ENCODE measurements at regions not wholly inside any gene's neighbourhood (a gene's known extent, or its start where the extent isn't known, plus 50 kb on each side); places are given as distances from the start of the nearest gene placed in this dataset.

DNA sequence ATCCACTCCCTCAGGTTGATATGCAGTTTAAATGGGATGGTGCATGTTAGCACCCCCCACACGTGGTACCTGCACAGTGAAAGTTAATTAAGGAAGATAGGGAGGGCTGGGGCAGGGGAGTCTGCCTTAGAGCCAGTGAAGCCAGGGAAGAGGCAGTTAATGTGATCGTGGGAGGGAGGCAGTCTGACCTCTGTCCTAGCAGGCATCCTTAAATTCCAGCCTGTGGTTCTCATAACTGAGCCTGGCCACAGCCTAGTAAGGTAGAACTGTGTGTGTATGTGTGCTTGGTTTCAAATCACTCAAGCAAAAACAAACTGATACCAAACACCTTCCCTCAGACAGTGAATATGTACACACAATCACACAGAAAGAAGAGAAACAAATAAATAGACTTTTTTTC lies 319.1 kb upstream of the TLE3 start:
- Histone ChIP-seq H3K27ac (replicated peaks) (no peak overlapping the region), H3K27me3 (ENCODE audit: insufficient read depth, poor library complexity, severe bottlenecking) (no peaks in the 10 kb centered on the region), H3K4me3 (replicated peaks; ENCODE audit: insufficient read depth, low read length) (no peak overlapping the region)
- TF ChIP-seq POLR2AphosphoS5 (IDR thresholded peaks at IDR 0.05; ENCODE audit: low read depth) (no peak), SPI1 (IDR thresholded peaks at IDR 0.05; ENCODE audit: borderline replicate concordance, low read depth) (no peak), REST (IDR thresholded peaks at IDR 0.05; ENCODE audit: insufficient replicate concordance, low read depth) (no peak), GABPA (IDR thresholded peaks at IDR 0.05; ENCODE audit: low read depth) (no peak), CTCF (IDR thresholded peaks at IDR 0.05; ENCODE audit: insufficient read depth, low read length) (no peak)
- DNase-seq (ENCODE audit: low read depth in 1 of 2, low spot score in 1 of 2) = no peak

GRCh38 chr15:70415398-70415797 lies 317.7 kb upstream of the TLE3 start:
- no peak overlapping the region for H3K4me3 ChIP-seq (replicated peaks; ENCODE audit: insufficient read depth, low read length)
- DNase-seq (ENCODE audit: low read depth in 1 of 2, low spot score in 1 of 2) = no peak
- H3K27ac ChIP-seq (replicated peaks) = no peak overlapping the region
- no peaks in the 10 kb centered on the region for H3K27me3 ChIP-seq (ENCODE audit: insufficient read depth, poor library complexity, severe bottlenecking)
- TF ChIP-seq SPI1 (IDR thresholded peaks at IDR 0.05; ENCODE audit: borderline replicate concordance, low read depth) = no peak

DNA sequence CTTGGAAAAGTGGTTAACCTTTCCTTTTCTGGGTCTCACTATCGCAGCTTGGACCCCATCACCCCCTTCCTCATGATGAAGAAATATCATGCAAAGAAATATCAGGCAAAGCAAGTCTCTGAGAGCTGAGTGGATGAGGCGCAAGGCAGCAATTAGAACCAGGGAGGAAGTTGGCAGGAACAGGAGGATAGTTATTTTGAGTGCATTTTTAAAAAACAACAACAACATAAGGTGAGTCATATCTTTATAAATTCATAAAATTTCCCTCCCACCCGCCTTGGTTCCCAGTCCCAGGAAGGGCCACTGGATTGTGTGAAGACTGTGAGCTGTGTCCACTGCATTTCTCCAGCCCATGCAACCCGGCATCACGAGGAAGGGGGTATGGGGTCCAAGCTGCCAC lies 316.9 kb upstream of the TLE3 start:
- Histone ChIP-seq H3K27ac (replicated peaks) (no peak overlapping the region), H3K4me3 (replicated peaks; ENCODE audit: insufficient read depth, low read length) (no peak overlapping the region), H3K27me3 (ENCODE audit: insufficient read depth, poor library complexity, severe bottlenecking) (no peaks in the 10 kb centered on the region)
- DNase-seq (ENCODE audit: low read depth in 1 of 2, low spot score in 1 of 2) = no peak
- TF ChIP-seq GABPA (IDR thresholded peaks at IDR 0.05; ENCODE audit: low read depth) (no peak), POLR2AphosphoS5 (IDR thresholded peaks at IDR 0.05; ENCODE audit: low read depth) (no peak), REST (IDR thresholded peaks at IDR 0.05; ENCODE audit: insufficient replicate concordance, low read depth) (no peak), CTCF (IDR thresholded peaks at IDR 0.05; ENCODE audit: insufficient read depth, low read length) (no peak), SPI1 (IDR thresholded peaks at IDR 0.05; ENCODE audit: borderline replicate concordance, low read depth) (no peak)

GRCh38 chr15:70412794-70413193 lies 315.1 kb upstream of the TLE3 start:
- TF ChIP-seq CTCF (IDR thresholded peaks at IDR 0.05; ENCODE audit: insufficient read depth, low read length) (no peak), POLR2AphosphoS5 (IDR thresholded peaks at IDR 0.05; ENCODE audit: low read depth) (no peak), SPI1 (IDR thresholded peaks at IDR 0.05; ENCODE audit: borderline replicate concordance, low read depth) (no peak), REST (IDR thresholded peaks at IDR 0.05; ENCODE audit: insufficient replicate concordance, low read depth) (no peak), GABPA (IDR thresholded peaks at IDR 0.05; ENCODE audit: low read depth) (no peak)
- Histone ChIP-seq H3K4me3 (replicated peaks; ENCODE audit: insufficient read depth, low read length) (no peak overlapping the region), H3K27me3 (ENCODE audit: insufficient read depth, poor library complexity, severe bottlenecking) (no peaks in the 10 kb centered on the region), H3K27ac (replicated peaks) (no peak overlapping the region)
- no peak for DNase-seq (ENCODE audit: low read depth in 1 of 2, low spot score in 1 of 2)
